ENCODE measurements at regions not wholly inside any gene's neighbourhood (a gene's known extent, or its start where the extent isn't known, plus 50 kb on each side); places are given as distances from the start of the nearest gene placed in this dataset.

GRCh38 chr4:156388826-156389225, 435.2 kb upstream of the CTSO start:
- TF ChIP-seq POLR2A (IDR thresholded peaks at IDR 0.05): no peak
- TF ChIP-seq CTCF (IDR thresholded peaks at IDR 0.05 in 8 of 11, conservative IDR thresholded peaks at IDR 0.05 in 3 of 11): no peak

All from spleen (tissue), 7 donors.